Gastrocnemius medialis (tissue), 4 donors: ENCODE measurements at regions not wholly inside any gene's neighbourhood (a gene's known extent, or its start where the extent isn't known, plus 50 kb on each side); places are given as distances from the start of the nearest gene placed in this dataset.

Experiments used
- ATAC-seq, 2 donors: fragments of 150-250 bp; one replicate each; pipeline ENCODE4 v1.9.1; 2016
- DNase-seq, 2 donors: peaks; one replicate each; pipeline ENCODE4 v3.0.0-alpha.2; 2019
- H3K27ac ChIP-seq, 4 donors: fragments of 200-600 bp; sonication (generic); 1 replicate in 1 of 4; 2 replicates in 3 of 4; pipeline ENCODE4 v1.5.1; 2016 to 2018; ENCODE audit warnings: mild to moderate bottlenecking in 2 of 4, moderate library complexity in 1 of 4
- H3K27me3 ChIP-seq, 3 donors: fragments of 200-600 bp; sonication (generic) in 2 of 3; 1 replicate in 1 of 3; 2 replicates in 2 of 3; pipeline versions ENCODE4 v1.5.1 to v1.6.0; 2016 to 2019; ENCODE audit warnings: mild to moderate bottlenecking in 1 of 3, moderate library complexity in 1 of 3
- H3K36me3 ChIP-seq, 2 donors: fragments of 200-600 bp; sonication (generic) in 1 of 2; one replicate each; pipeline ENCODE4 v1.5.1; 2017 to 2018
- H3K4me1 ChIP-seq, 2 donors: fragments of 200-600 bp; sonication (generic) in 1 of 2; one replicate each; pipeline ENCODE4 v1.5.1; 2016 to 2017; ENCODE audit warnings: mild to moderate bottlenecking in 2 of 2
- H3K4me3 ChIP-seq, 4 donors: fragments of 200-600 bp; sonication (generic) in 3 of 4; 1 replicate in 1 of 4; 2 replicates in 3 of 4; pipeline ENCODE4 v1.5.1; 2016 to 2019; ENCODE audit warnings: mild to moderate bottlenecking in 2 of 4
- H3K9me3 ChIP-seq, 3 donors: fragments of 200-600 bp; sonication (generic) in 2 of 3; 1 replicate in 1 of 3; 2 replicates in 2 of 3; pipeline ENCODE4 v1.5.1; 2016 to 2019
- CTCF ChIP-seq, 5 experiments: fragments of 450-650 bp in 3 of 5; fragments of 200-600 bp in 2 of 5; sonication (generic) in 2 of 5; IDR thresholded peaks in 4 of 5; conservative IDR thresholded peaks in 1 of 5; 1 replicate in 4 of 5; 2 replicates in 1 of 5; pipeline ENCODE4 v1.5.1; 2016 to 2019; ENCODE audit warnings: antibody characterized with exemption in 5 of 5, mild to moderate bottlenecking in 3 of 5, moderate library complexity in 3 of 5
- POLR2A ChIP-seq, 2 donors: fragments of 450-650 bp; IDR thresholded peaks; one replicate each; pipeline ENCODE4 v1.6.1; 2017; ENCODE audit warnings: antibody characterized with exemption in 2 of 2, mild to moderate bottlenecking in 2 of 2, moderate library complexity in 2 of 2
- in situ Hi-C, 4 donors: fragments of 200-750 bp; cut with MboI; loops; one replicate each; pipeline versions ENCODE4 v1.15.0 to v1.8.0; 2017; ENCODE audit warnings: low sequenced_read_pairs in 4 of 4
- intact Hi-C: fragments of 100-400 bp; cut with DNase I; formaldehyde crosslinking; loops from one replicate; pipeline ENCODE4 v1.15.1; 2023; ENCODE audit warnings: low total_unique reads

DNA sequence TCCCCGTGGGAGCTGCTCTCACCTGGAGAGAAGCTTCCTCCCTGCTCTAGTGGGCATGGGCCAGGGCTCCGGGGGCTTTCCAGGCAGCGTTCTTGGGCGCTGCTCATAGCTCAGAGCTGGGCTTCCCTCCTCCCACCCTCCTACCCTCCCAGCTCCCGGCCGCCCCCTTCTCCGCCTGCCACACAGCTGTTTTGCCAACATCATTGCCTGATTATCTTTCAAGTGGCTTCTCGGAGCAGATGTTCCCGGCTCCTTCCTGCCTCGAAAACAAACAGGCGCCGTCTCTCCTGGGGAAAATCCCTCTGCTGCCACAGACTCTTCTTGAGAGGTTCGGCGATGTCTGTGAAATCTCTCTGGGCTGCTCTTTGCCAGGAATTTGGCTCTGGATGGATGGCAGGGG is 195.6 kb downstream of the RPLP1 start:
- intact Hi-C loops = no loop called here
- H3K4me3 ChIP-seq = no peak overlapping the region
- peaks cover 0 to 6% (median 3%) of the 10 kb centered on the region in 3 donors for H3K27me3 ChIP-seq
- in situ Hi-C loops = no loop called here
- no peak for DNase-seq
- no peaks in the 10 kb centered on the region for H3K36me3 ChIP-seq
- ATAC-seq = no peak
- TF ChIP-seq POLR2A (IDR thresholded peaks at IDR 0.05) (no peak), CTCF (IDR thresholded peaks at IDR 0.05 in 4 of 5, conservative IDR thresholded peaks at IDR 0.05 in 1 of 5) (no peak)
- H3K4me1 ChIP-seq = no peaks in the 10 kb centered on the region
- no peaks in the 10 kb centered on the region for H3K9me3 ChIP-seq
- H3K27ac ChIP-seq = no peak overlapping the region

GRCh38 chr15:69648775-69649735 is 196.4 kb downstream of the RPLP1 start:
- DNase-seq (no peak), ATAC-seq (no peak)
- intact Hi-C loops = no loop called here
- Histone ChIP-seq H3K9me3 (no peaks in the 10 kb centered on the region), H3K4me3 (no peak overlapping the region), H3K27me3 (peaks cover 0 to 6% (median 3%) of the 10 kb centered on the region in 3 donors), H3K27ac (no peak overlapping the region), H3K4me1 (no peaks in the 10 kb centered on the region), H3K36me3 (no peaks in the 10 kb centered on the region)
- no peak for TF ChIP-seq POLR2A (IDR thresholded peaks at IDR 0.05)
- no peak for TF ChIP-seq CTCF (IDR thresholded peaks at IDR 0.05 in 4 of 5, conservative IDR thresholded peaks at IDR 0.05 in 1 of 5)
- in situ Hi-C loops = no loop called here

- in situ Hi-C loops = no loop called here
- Histone ChIP-seq H3K9me3 (no peaks in the 10 kb centered on the region), H3K4me3 (no peak overlapping the region), H3K27me3 (peaks cover 0 to 6% (median 3%) of the 10 kb centered on the region in 3 donors), H3K27ac (no peak overlapping the region), H3K36me3 (no peaks in the 10 kb centered on the region), H3K4me1 (no peaks in the 10 kb centered on the region)
- no peak for ATAC-seq
- intact Hi-C loops = loop anchor here (5.0 kb wide), 1 partner anchor 75 kb away; no protein-coding TSS in a partner anchor
- no peak for DNase-seq
- TF ChIP-seq CTCF (IDR thresholded peaks at IDR 0.05 in 4 of 5, conservative IDR thresholded peaks at IDR 0.05 in 1 of 5) (no peak), POLR2A (IDR thresholded peaks at IDR 0.05) (no peak)
These were observed 199.7 kb downstream of the RPLP1 start for GRCh38 chr15:69652293-69652692.

DNA sequence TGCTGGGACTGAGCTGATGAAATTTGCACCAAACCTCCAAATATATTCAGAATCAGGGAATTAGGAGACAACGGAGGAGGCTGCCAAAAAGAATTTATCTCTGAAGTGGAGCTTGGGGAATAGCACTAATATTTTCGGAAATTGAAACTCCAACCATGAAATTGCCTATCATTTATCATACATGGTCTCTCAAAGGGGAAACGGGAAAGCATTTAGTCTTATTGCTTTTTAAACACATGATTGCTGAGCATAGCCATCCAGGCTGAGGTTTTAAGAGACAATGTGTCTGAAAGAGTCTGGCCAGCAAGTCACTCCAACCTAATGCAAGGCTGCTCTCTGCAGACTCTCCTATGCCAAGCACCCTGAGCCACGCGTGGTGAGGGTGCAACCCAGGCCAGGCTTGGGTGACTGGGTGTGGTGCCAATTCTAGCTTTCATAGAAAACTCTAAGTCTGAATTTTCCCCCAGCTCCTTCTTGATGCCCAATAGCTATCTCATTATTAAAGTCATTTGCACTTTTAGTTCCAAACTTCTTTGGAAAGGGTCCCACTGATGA is 200.2 kb downstream of the RPLP1 start:
- intact Hi-C loops = loop anchor here (5.0 kb wide), 1 partner anchor 76 kb away; no protein-coding TSS in a partner anchor
- ATAC-seq = no peak

More for the DNA sequence above, 200.2 kb downstream of the RPLP1 start:
- no peak overlapping the region for H3K27ac ChIP-seq
- TF ChIP-seq CTCF (IDR thresholded peaks at IDR 0.05 in 4 of 5, conservative IDR thresholded peaks at IDR 0.05 in 1 of 5) (no peak), POLR2A (IDR thresholded peaks at IDR 0.05) (no peak)
- no peaks in the 10 kb centered on the region for H3K4me1 ChIP-seq
- DNase-seq = no peak
- peaks cover 0 to 6% (median 3%) of the 10 kb centered on the region in 3 donors for H3K27me3 ChIP-seq
- H3K36me3 ChIP-seq = no peaks in the 10 kb centered on the region
- no peak overlapping the region for H3K4me3 ChIP-seq
- in situ Hi-C loops = no loop called here
- H3K9me3 ChIP-seq = no peaks in the 10 kb centered on the region
